ENCODE measurements at regions not wholly inside any gene's neighbourhood (a gene's known extent, or its start where the extent isn't known, plus 50 kb on each side); places are given as distances from the start of the nearest gene placed in this dataset.

GRCh38 chr4:127307996-127308395 is 324.8 kb upstream of the INTU start:
- no peaks in the 10 kb centered on the region for H3K36me3 ChIP-seq (ENCODE audit: control insufficient read depth, low read length)
- no peaks in the 10 kb centered on the region for H3K79me2 ChIP-seq (ENCODE audit: control insufficient read depth, low read length)
- H3K27ac ChIP-seq (ENCODE audit: low read depth, low read length) = no peak overlapping the region
- H3K27me3 ChIP-seq (ENCODE audit: control insufficient read depth, low read length) = no peaks in the 10 kb centered on the region
- no peak overlapping the region for H3K4me3 ChIP-seq (ENCODE audit: low read length)
- H3K4me2 ChIP-seq (ENCODE audit: low read length) = no peak overlapping the region
- H3F3A ChIP-seq (ENCODE audit: control insufficient read depth, insufficient read depth) = no peaks in the 10 kb centered on the region
- H3K9me3 ChIP-seq (ENCODE audit: control insufficient read depth, insufficient read depth, low read length) = no peaks in the 10 kb centered on the region; the same call in 1 of the 2 replicates
- TF ChIP-seq EZH2phosphoT487 (IDR thresholded peaks at IDR 0.05; ENCODE audit: borderline replicate concordance, low read length) (no peak), CTCF (IDR thresholded peaks at IDR 0.05; ENCODE audit: low read depth, low read length, poor library complexity, severe bottlenecking) (no peak)
- no peaks in the 10 kb centered on the region for H3K4me1 ChIP-seq (ENCODE audit: control insufficient read depth, low read length)
- no peaks in the 10 kb centered on the region for H3K9me2 ChIP-seq (replicated peaks; ENCODE audit: control insufficient read depth, low read length)
- no peaks in the 10 kb centered on the region for H4K20me1 ChIP-seq (ENCODE audit: control insufficient read depth, insufficient read depth, low read depth, low read length)

DNA sequence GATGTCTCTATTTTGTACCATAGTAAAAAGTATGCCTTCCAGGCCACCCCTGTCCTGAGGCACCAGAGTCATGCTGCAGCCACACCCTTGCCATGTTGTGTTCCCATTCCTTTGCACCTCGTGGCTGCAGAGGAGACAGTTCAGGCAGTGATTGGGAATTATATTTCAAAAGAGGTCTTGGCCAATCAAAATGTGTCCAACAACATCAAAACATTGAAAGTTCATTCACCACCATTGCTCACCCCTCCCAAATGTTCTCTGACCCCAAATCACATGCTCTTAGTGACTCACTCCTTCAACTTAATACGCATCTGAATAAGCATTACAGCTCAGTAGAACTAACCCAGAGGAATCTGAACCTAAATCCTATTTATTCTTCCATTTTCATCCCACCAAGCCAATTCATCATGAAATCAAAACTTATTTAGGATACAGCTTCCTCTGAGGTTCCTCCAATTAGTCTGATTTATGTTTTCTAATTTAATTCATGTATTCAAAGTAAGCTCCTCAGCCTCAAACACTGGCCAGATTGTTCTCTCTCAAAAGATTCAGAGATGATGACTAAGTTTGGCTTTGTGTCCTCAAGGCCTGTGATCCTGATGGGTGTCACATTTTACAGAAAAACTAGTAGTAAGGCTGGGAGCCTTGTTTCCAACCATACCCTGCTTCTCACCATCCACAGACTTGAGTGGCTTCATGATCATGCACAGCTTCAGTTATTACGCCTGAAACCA is 323.2 kb upstream of the INTU start:
- Histone ChIP-seq H4K20me1 (ENCODE audit: control insufficient read depth, insufficient read depth, low read depth, low read length) (no peaks in the 10 kb centered on the region), H3F3A (ENCODE audit: control insufficient read depth, insufficient read depth) (no peaks in the 10 kb centered on the region), H3K9me2 (replicated peaks; ENCODE audit: control insufficient read depth, low read length) (no peaks in the 10 kb centered on the region), H3K4me3 (ENCODE audit: low read length) (no peak overlapping the region), H3K4me1 (ENCODE audit: control insufficient read depth, low read length) (no peaks in the 10 kb centered on the region), H3K36me3 (ENCODE audit: control insufficient read depth, low read length) (no peaks in the 10 kb centered on the region), H3K4me2 (ENCODE audit: low read length) (no peak overlapping the region), H3K79me2 (ENCODE audit: control insufficient read depth, low read length) (no peaks in the 10 kb centered on the region), H3K27ac (ENCODE audit: low read depth, low read length) (no peak overlapping the region), H3K27me3 (ENCODE audit: control insufficient read depth, low read length) (no peaks in the 10 kb centered on the region), H3K9me3 (ENCODE audit: control insufficient read depth, insufficient read depth, low read length) (no peaks in the 10 kb centered on the region; the same call in 1 of the 2 replicates)
- TF ChIP-seq CTCF (IDR thresholded peaks at IDR 0.05; ENCODE audit: low read depth, low read length, poor library complexity, severe bottlenecking) (no peak), EZH2phosphoT487 (IDR thresholded peaks at IDR 0.05; ENCODE audit: borderline replicate concordance, low read length) (no peak)

DNA sequence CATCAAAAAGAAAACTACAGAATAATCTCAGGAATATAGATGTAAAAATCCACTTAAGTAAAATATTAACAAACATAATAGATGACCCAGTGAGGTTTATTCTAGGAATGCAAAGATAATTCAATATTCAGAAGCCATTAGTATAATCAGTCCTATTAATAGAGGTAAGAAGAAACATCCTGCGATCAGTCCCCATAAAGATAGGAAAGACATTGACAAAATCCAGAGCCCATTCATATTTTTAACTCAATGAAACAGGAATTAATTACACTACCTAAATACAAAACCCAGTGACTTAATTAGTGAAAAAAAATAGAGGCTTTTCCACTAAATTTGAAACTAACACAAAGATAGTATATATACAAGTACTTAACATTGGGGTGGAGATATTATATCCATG is 321.4 kb upstream of the INTU start:
- TF ChIP-seq EZH2phosphoT487 (IDR thresholded peaks at IDR 0.05; ENCODE audit: borderline replicate concordance, low read length) = no peak
- no peak for TF ChIP-seq CTCF (IDR thresholded peaks at IDR 0.05; ENCODE audit: low read depth, low read length, poor library complexity, severe bottlenecking)
- Histone ChIP-seq H3K27ac (ENCODE audit: low read depth, low read length) (no peak overlapping the region), H3K4me3 (ENCODE audit: low read length) (no peak overlapping the region)

More for the DNA sequence above, 321.4 kb upstream of the INTU start:
- H3K79me2 ChIP-seq (ENCODE audit: control insufficient read depth, low read length) = no peaks in the 10 kb centered on the region
- no peaks in the 10 kb centered on the region for H3K4me1 ChIP-seq (ENCODE audit: control insufficient read depth, low read length)
- no peaks in the 10 kb centered on the region for H4K20me1 ChIP-seq (ENCODE audit: control insufficient read depth, insufficient read depth, low read depth, low read length)
- H3K27me3 ChIP-seq (ENCODE audit: control insufficient read depth, low read length) = no peaks in the 10 kb centered on the region
- no peaks in the 10 kb centered on the region for H3K36me3 ChIP-seq (ENCODE audit: control insufficient read depth, low read length)
- no peak overlapping the region for H3K4me2 ChIP-seq (ENCODE audit: low read length)
- no peaks in the 10 kb centered on the region for H3F3A ChIP-seq (ENCODE audit: control insufficient read depth, insufficient read depth)
- no peaks in the 10 kb centered on the region; the same call in 1 of the 2 replicates for H3K9me3 ChIP-seq (ENCODE audit: control insufficient read depth, insufficient read depth, low read length)
- no peaks in the 10 kb centered on the region for H3K9me2 ChIP-seq (replicated peaks; ENCODE audit: control insufficient read depth, low read length)
